ENCODE measurements at regions not wholly inside any gene's neighbourhood (a gene's known extent, or its start where the extent isn't known, plus 50 kb on each side); places are given as distances from the start of the nearest gene placed in this dataset.

DNA sequence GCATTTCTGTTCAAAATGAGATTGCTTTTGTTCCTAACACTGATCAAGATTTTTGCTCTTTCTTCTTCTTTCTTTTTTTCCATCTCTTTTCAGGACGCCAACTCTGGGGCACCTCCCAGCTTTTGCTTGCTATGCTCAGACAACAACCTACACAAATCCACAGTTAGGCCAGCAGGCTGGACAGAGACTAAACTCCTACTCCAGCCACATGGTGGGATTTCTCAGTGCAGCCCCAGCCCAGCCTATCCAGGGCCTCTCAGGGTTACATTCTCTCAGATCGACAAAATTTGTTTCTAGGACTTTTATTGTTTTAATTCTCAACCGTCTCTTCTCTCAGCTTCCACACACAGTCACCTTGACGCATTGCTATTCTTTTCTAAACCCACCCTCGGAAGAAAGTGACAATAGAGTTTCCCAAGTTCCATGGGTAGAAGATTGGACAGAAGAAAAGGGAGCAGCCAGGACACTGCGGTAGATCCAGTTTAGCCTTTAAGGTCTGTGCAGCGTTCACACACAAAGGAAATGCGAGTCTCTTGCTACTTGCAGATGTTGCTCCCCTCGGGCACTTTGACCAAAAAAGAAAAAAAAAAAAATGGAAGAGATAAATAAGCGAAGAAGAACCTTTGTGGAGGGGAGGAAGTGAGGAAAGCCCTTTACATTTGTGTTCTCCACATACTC, 588.6 kb upstream of the GRAMD2B start:
- DNase-seq: no peak

DNA sequence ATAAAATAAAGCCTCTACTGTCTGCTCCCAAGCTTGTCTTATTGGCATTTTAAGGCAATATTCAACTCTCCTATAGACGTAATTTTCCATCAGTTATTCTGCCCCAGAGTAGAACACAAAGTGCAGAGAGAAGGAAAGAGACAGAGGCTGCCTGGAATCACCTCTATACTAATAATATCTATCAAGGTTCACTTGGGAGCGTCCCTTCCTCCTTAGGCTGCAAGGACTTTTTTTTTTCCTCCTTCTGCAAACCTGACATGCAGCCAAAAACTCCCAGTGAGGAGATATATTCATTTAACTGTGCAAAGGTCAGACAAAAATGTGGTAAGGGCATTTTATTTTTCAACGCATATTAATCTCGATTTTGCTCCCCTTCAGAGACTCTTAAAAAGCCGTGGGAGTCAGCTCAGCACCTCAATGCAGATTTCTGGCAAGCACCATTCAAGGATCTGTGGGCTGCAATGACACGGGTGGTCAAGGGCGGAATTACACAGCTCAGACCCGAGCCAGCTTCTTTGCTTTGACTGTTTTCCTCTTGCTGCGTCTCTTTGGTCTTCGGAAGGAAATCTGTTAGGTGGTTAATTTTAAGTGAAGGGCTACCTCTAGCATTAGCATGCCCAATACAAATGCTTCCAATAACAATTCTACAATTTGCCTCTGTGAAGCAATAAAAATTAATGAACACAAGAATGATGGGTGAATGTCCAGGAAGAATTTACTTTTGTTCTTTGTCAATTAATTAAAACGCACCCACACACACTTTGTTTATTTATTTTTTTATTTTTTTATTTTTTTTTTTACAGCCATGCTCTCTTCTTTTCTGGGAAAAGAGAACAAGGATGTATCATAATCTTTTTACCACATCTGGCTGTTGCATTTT, 587.7 kb upstream of the GRAMD2B start:
- DNase-seq: peak; percentile 47

DNA sequence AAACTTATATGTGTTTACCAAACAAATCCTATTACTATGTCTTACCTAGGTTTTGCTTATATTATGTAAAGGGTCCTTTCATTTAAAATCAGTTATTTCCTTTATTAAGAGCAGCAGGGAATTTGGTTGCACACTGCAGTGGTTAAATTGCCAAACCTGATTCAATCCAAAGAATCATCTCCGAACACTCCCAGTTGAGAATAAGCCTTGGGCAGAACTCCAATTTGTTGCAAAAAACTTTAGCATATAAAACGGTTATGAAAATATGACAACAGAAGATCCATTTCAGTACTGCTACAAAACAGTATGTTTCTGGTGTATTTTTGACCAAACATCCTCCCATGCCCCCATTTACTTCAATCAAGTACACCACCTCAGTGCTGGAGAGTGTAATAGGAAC, 587.0 kb upstream of the GRAMD2B start:
- no peak for DNase-seq

DNA sequence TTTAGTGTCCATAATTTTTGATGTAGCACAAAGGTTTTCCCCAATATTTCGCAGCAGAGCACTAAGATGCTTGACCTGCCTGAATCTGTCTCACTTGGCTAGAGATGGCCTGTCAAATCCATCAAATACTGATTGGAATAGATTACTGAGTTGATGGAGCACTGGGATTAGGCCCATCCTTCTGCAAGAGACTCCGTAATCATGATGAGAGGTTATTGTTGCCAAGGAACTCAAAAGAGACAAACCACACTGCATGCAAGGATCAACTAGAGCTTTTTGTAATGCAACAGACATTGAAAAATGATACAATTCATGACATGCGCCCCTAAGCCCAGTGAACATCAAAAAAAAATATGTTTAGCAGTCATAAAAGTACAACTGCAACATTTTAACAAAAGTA, 585.3 kb upstream of the GRAMD2B start:
- no peak for DNase-seq

DNA sequence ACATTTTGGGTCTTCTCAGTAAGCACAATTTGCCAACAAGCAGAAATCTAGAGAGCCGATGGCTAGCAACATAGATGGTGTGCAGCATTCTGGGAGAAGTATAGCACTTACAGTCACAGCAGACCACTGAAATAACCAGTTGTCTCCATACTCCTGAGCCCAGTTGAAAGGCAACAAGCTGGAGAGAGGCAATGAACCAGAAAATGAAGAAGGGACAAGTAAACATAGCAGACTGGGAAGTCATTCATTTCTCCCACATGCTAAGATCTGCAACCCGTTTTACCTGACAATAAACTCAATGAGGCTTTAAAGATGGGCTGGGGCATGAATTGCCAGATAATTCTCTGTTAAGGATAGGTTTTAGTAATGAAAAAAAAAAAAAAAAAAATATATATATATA, 575.6 kb upstream of the GRAMD2B start:
- DNase-seq: no peak

DNA sequence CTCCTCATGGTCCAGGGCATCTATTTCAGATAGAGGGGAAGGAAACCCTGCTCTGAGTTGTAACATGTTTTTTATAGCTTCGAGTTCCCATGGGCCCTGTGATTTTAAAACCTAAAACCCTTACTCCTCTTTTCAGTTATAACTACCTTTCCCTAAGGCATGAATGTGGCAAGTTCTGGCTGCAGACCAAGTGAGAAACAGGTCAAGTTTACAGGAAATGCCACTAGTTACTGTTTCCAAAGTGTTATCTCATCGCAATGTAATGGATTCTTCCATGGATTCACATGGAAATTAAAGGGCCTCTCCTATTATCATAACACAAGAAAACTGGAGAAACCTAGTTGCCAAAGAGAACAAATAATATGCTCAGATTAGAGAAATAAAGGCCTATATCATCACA, 574.5 kb upstream of the GRAMD2B start:
- no peak for DNase-seq

DNA sequence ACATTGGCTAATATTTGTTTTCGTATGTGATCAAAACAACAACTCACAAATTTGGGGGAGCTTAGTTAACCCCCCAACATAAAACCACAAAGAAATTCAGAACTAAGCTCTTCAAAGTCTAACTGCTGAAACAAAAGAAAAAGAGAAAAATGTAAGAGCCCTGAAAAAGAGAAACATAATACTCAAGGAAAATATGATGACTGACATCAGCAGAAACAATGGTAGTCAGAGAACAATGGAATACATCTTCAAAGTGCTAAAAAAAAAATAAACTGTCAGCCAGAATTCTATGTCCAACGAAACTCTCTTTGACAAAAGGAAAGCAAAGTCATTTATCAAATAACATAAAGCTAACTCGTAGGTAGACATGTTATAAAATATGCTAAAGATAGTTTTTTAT, 566.3 kb upstream of the GRAMD2B start:
- DNase-seq: no peak

DNA sequence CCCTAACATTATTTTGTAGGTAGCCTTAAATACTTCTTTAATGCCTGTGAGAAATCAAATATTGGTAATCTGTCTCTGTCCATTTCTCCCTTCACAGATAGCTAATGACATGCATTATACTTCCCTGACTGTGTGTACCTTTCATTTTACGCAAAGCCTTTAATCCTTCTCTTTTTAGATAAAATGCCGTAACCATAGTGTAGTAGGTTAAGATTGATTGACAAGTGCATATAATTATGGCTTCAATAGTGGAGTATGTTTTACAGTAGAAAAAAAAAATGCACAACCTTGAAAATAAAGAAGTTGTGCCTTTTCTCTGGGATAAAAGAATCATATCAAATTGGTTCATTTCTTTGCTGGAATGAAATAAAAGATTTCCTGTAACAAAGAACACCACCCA, 559.6 kb upstream of the GRAMD2B start:
- DNase-seq: no peak

DNA sequence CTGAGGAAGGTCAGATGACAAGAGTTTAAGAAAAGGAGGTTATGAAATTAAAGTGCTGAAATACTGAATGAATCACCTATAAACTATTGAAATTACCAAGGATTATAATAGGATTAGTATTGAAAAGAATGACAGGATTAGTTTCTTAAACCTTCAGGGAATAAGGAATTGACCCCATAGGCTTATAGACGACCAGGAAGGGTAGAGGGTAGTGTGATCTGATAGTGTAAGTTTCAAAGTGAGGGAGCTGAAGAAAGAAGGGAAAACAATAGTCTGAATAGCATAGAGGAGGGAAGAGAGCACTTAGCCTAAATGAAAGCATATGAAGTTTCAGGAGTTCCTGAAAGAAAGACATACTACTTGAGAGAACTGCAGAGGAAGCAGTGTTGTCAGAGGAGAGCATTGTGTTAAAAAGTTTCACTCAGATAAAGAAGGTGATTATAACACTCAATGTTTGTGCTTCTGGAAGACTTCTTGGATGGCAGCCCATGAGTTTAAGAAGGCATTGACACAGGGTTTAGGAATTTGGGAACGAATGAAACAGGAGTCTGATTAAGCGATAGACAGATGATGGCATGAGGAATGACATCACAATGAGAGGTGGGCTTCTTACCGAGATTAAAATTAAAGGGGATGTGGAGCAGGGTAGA, 557.9 kb upstream of the GRAMD2B start:
- no peak for DNase-seq

DNA sequence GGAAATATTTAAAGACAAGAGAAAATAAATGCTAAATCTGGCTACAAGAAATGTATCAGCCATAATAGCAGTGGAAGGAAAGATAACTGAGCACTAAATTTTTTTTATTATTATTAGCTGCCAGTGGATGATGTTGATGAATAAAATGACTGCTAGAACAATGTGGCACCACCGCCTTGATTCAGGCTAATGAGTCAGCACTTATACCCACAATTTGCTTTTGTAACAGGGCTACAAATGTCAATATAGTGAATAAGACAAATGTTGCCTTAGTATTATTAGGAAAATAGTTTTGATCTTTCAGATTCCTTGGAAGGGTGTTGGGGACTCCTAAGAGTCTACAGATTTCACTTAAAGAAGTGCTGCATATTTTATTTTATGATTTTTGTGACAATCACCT, 555.2 kb upstream of the GRAMD2B start:
- no peak for DNase-seq

DNA sequence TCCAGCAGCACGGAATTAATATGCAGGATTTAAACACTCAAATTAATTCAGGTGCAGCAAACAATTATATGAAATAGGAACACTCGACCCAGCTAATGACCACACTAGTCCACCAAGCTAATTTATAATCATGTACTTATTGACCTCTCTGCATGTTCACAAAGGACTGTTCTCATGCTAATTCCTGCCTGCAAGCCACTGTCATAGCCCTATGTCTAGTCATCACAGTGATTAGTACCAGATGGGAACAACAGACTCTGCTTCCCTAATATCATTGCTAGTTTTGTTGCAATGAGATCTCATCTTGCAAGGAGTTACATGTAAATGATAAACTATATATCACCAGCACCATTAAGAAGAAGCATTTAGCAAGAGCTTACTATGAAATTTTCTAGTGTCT, 553.0 kb upstream of the GRAMD2B start:
- no peak for DNase-seq

DNA sequence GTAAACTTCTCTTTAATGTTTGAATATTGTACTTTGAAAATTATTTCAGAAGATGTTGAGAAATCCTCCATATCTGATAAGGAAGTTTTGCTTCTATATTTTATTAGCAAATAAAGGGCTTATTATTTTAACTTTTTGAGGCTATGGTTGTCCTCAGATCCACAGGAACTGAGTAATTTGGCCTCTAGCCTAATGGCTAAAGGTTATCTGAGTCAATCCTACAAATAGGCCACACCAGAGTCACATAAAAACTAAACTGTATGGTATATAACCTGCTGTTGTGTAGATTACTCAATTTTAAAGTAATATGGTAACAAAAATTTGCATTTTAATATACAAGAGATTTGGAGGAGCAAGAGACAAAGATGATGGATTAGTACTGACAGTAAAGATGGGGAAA, 549.2 kb upstream of the GRAMD2B start:
- no peak for DNase-seq

DNA sequence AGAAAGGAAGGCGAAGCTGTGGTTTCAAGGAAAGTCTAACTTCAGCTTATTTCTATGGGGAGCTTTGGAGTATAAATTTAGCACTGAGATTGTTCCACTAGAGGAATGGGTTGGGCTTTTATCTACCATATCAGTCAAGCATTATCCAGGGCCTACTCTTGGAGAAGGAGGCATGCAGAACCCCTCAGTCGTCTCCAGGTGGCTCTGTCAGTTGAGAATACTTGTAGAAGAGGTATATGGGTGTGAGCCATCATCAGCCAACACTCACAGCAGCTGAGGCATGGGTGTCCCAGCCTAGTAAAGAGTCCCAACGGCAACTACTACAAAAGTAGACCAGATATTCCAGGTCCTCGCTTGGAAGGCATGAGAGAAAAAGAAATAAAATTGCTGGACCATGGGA, 548.5 kb upstream of the GRAMD2B start:
- no peak for DNase-seq

DNA sequence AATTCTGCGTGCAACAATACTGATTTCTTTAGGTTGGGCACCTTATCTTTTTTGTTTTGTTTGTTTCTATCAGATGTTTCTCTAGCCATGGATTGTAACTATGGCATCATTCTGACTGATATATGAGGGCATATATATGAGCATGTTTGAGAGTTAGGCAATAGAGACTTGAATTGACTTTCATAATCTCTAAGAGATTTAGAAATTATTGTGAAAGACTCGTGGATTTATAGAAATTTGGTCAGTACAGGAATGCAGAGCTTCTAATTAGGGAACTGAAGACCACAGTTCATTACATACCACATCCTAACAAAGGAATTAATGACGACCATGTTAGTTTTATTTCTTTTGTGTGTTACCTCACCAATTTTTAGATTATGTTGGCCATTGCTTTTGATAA, 546.0 kb upstream of the GRAMD2B start:
- no peak for DNase-seq

DNA sequence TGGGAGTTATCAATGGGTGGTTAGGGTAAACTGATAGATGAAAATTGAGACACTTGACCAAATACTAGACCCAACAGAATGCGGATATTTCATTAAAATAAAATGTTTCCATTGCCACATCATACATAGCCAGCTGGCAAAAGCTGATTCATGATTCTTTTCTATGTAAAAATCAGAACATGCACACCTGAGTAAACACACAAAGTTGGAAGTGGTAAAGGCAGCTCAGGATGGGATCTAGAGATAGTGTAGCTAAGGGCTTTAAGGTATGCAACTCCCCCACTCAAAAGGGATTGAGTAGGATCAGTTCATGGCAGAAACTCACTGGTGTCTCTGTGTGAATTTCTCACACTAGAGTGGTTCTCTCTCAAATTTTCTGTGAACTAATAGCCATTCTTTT, 541.1 kb upstream of the GRAMD2B start:
- no peak for DNase-seq

DNA sequence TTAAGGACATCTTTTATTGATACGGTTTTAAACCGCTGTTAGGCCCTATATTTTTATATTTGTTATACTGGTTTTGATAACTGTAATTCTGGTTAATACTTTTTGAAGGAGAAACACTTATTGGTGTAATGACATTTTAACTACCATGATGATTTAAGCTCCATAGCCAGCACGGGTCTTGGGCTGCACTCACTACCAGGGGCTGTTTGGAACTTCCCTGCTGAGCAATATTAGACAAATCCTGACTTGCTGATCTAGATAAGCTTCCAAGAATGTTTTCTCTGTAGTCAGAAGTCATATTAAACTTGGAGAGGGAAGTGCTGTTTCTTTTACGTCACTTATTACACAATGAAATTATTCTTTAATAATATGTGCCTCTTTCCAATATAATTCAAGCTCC, 540.0 kb upstream of the GRAMD2B start:
- no peak for DNase-seq

DNA sequence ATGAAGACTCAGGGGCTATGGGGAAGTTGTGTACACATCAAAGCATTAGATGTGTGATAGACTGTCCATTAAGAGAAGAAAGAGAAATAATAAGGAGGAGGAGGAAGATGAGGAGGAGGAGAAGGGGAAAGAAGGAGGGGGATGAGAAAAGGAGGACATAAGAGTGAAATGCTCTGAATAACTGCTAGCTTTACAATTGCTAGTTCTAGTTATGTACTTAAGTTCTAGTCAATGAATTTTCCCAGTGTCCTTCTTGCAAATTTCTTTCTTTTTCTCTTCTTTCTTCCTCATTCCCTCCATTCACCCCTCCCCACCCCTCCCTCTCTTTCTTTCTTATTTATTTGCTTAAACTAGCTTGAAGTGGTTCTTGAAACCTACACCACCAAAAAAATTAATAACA, 534.9 kb upstream of the GRAMD2B start:
- DNase-seq: no peak

DNA sequence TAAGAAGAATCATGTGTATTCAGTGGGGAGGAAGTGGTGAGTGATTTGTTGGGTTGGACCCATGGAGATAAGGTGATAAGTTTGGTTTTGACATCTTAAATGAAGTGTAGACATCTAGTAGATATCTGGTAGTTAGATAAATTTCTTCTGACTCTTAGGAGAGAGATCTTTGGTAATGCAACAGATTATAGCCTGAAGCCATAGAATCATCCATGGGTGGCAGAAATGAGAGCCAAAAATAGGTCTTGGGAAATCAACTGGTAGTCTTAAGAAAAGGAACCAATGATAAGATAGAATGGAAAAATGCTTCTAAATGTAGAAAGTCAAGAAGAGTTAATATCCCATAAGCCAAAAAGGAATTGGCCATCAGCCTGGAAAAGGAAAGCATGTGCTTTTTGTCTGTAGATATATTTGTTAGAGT, 532.7 kb upstream of the GRAMD2B start:
- no peak for DNase-seq

DNA sequence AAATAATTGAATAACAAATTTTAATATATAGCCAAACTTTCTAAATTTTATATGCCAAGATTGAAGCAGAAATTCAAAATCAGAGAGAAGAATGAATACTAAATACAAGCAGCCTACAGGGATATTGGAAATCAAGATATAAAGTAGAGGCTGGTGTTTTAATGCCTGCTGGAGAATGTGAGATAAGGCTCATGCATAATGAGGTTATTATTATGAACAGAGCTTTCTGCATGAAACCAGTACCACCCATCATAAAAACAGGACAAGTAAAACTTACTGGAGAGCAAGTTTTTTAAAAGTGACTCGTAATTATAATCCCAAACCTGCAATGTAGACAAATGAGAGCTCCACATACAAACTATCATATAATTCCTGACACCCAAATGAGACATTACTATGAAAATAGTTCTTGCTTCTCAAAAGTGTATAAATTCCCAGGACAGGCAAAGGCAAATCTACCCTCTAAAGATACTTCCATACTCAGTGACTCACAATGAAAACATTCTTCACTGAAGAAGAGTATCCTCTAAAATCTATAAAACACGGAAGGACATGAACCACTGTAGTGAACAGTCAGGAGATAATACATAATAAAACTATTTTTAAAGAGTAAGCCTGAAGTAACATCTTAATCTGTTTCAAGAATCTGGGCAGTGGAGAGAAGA, 532.0 kb upstream of the GRAMD2B start:
- DNase-seq: no peak

DNA sequence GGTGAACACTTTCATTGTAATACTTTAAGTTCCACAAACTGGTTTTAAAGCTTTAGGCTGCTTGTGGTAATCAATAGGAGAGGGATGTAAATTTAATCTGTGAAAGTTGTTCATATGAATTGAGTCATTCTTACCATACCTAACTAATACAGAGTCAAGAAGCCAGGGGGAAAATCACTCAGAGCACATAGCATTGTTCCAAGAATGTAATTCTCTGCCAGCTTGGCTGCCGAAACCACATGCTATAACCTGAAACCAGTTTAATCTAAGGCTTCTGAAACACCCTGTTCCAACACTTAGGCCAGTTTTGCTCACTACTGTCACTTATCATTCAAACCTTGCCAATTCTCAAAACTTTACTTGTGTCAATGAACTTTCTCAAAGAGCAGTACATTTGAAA, 528.8 kb upstream of the GRAMD2B start:
- DNase-seq: peak; percentile 28

DNA sequence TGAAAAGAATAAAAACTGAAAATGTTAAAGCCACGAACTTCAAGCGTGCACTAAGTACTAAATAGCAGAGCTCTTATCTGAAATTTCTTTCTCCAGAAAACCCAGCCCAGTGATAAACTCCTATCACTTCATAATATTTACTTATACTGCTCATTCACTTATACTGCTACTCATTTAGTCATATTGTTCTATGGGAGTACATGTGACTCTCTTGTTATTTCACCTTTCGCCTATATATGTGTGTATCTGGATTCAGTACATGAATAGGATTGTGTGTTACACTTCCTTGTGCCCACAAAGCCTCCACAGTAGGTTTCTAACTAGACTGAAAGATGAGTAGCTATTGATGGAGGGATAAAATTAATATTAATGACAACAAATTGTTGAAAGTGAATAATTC, 526.8 kb upstream of the GRAMD2B start:
- no peak for DNase-seq

DNA sequence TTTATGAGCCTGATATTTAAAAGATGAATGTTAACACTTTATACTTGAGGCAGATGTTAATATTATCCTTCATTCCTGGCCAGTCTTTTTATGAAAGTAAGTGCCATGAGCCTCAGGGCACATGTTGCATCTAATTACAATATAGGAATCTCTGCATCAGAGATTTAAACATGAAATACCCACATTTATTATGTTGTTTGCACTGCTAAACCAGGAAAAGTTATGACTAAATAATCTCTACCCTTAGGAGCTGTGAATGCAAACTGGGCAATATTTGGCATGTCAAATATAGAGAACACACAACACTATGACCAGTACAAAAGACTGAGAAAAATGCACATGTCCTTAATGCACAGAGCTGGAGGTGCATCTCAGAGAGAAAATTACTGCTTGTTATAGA, 526.1 kb upstream of the GRAMD2B start:
- no peak for DNase-seq

DNA sequence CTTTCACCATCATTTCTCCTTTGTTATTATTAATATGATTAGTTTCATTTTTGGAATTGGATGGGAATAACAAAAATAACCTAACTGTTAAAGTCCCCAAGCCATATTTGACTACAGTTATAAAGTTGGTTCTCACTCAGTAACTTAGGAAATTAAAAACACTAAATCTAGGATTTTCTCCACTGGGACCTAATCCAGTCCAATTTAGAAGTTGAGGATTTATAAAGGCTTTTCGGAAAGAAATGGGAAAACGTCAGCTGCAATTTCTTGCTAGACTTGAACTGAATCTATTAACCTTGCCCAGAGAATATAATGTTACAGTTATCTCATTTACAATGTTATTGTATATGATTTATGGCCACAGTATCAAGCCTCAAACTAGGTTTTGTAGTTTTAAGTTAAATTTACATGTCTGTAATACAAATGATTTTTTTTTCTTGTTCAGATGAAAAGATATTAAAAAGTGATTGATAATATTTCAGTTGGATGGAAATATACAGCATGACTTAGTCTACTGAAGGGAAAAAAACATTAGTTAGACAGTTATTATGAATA, 524.3 kb upstream of the GRAMD2B start:
- no peak for DNase-seq

All from left hindlimb (tissue), 1 donor.